ENCODE measurements at regions not wholly inside any gene's neighbourhood (a gene's known extent, or its start where the extent isn't known, plus 50 kb on each side); places are given as distances from the start of the nearest gene placed in this dataset.

GRCh38 chr13:31853643-31854326, 114.5 kb downstream of the RXFP2 start:
- DNase-seq (ENCODE audit: low read depth in 4 of 4, low spot score in 1 of 4) = no peak

- no peak for DNase-seq (ENCODE audit: low read depth in 4 of 4, low spot score in 1 of 4)
Observed at GRCh38 chr13:31859571-31859970, 120.2 kb downstream of the RXFP2 start.

- no peak for DNase-seq (ENCODE audit: low read depth in 4 of 4, low spot score in 1 of 4)
Observed at GRCh38 chr13:31860002-31860401, 120.7 kb downstream of the RXFP2 start.

- no peak for DNase-seq (ENCODE audit: low read depth in 4 of 4, low spot score in 1 of 4)
Observed at GRCh38 chr13:31862828-31863227, 123.5 kb downstream of the RXFP2 start.

GRCh38 chr13:31864307-31864706, 125.0 kb downstream of the RXFP2 start:
- no peak for DNase-seq (ENCODE audit: low read depth in 4 of 4, low spot score in 1 of 4)

GRCh38 chr13:31866099-31866498, 126.8 kb downstream of the RXFP2 start:
- no peak for DNase-seq (ENCODE audit: low read depth in 4 of 4, low spot score in 1 of 4)

- no peak for DNase-seq (ENCODE audit: low read depth in 4 of 4, low spot score in 1 of 4)
Observed at GRCh38 chr13:31867709-31868108, 128.4 kb downstream of the RXFP2 start.

GRCh38 chr13:31869582-31869981, 130.3 kb downstream of the RXFP2 start:
- no peak for DNase-seq (ENCODE audit: low read depth in 4 of 4, low spot score in 1 of 4)

- no peak for DNase-seq (ENCODE audit: low read depth in 4 of 4, low spot score in 1 of 4)
Observed at GRCh38 chr13:31870511-31870910, 131.2 kb downstream of the RXFP2 start.

- DNase-seq (ENCODE audit: low read depth in 4 of 4, low spot score in 1 of 4) = no peak
Observed at GRCh38 chr13:31873145-31873544, 133.8 kb downstream of the RXFP2 start.

GRCh38 chr13:31875134-31875533, 135.8 kb downstream of the RXFP2 start:
- DNase-seq (ENCODE audit: low read depth in 4 of 4, low spot score in 1 of 4) = no peak

GRCh38 chr13:31878052-31878451, 138.7 kb downstream of the RXFP2 start:
- DNase-seq (ENCODE audit: low read depth in 4 of 4, low spot score in 1 of 4) = no peak

GRCh38 chr13:31878495-31878894, 139.2 kb downstream of the RXFP2 start:
- DNase-seq (ENCODE audit: low read depth in 4 of 4, low spot score in 1 of 4) = no peak

- no peak for DNase-seq (ENCODE audit: low read depth in 4 of 4, low spot score in 1 of 4)
Observed at GRCh38 chr13:31878955-31879354, 139.6 kb downstream of the RXFP2 start.

- DNase-seq (ENCODE audit: low read depth in 4 of 4, low spot score in 1 of 4) = no peak
Observed at GRCh38 chr13:31880851-31881494, 141.6 kb downstream of the RXFP2 start.

GRCh38 chr13:31881495-31881882, 142.2 kb downstream of the RXFP2 start:
- DNase-seq (ENCODE audit: low read depth in 4 of 4, low spot score in 1 of 4) = no peak

- DNase-seq (ENCODE audit: low read depth in 4 of 4, low spot score in 1 of 4) = no peak
Observed at GRCh38 chr13:31882794-31883193, 143.5 kb downstream of the RXFP2 start.

GRCh38 chr13:31884556-31884955, 145.2 kb downstream of the RXFP2 start:
- DNase-seq (ENCODE audit: low read depth in 4 of 4, low spot score in 1 of 4) = no peak

GRCh38 chr13:31885994-31886393, 145.6 kb upstream of the FRY start:
- DNase-seq (ENCODE audit: low read depth in 4 of 4, low spot score in 1 of 4) = no peak

- DNase-seq (ENCODE audit: low read depth in 4 of 4, low spot score in 1 of 4) = no peak
Observed at GRCh38 chr13:31887286-31887685, 144.3 kb upstream of the FRY start.

GRCh38 chr13:31890946-31891345, 140.6 kb upstream of the FRY start:
- no peak for DNase-seq (ENCODE audit: low read depth in 4 of 4, low spot score in 1 of 4)

GRCh38 chr13:31891472-31891871, 140.1 kb upstream of the FRY start:
- no peak for DNase-seq (ENCODE audit: low read depth in 4 of 4, low spot score in 1 of 4)

- DNase-seq (ENCODE audit: low read depth in 4 of 4, low spot score in 1 of 4) = no peak
Observed at GRCh38 chr13:31894931-31895330, 136.6 kb upstream of the FRY start.
